RPMI8226 (cell line): ENCODE measurements at regions not wholly inside any gene's neighbourhood (a gene's known extent, or its start where the extent isn't known, plus 50 kb on each side); places are given as distances from the start of the nearest gene placed in this dataset.
A peak's percentile ranks its signal among the peaks of the same experiment; 100 is the strongest.

Experiments used
- DNase-seq: peaks from one replicate; pipeline ENCODE4 v3.0.0-alpha.2; 2015

DNA sequence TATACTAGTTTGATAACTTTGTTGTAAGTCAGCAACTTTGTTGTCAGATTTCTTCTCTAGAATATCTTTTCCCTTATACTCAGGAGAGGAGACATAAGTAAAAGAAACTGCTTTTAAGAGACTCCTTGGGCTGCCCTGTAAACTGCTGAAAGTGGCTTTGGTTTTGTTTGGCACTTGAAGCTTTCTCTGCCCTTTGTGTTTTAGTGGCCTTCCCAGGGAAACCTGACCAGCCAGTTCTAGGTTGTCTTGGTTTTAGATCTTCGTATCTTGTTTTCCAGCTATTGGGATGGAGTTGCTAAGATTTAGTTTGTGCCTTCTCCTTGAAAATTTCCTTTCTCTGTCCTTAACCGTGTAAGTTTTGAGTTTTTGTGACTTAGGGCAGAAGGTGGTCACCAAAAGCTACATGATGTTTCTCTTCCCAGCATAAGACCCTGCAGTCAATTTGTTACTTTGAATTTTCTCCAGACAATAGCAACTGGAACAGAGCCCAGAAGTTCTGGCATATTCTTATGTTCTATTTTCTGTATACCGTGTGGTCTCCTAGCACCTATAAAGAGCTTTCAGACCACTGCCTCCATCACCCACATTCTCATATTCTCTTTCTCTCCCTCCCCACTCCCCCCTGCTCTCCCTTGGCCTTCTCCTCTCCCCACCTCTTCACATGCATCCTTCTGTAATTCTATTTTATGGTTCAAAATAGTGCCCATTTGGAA is 81.1 kb downstream of the BOLA3 start:
- no peak for DNase-seq

GRCh38 chr2:74067221-74067747 is 80.4 kb downstream of the BOLA3 start:
- DNase-seq: no peak

DNA sequence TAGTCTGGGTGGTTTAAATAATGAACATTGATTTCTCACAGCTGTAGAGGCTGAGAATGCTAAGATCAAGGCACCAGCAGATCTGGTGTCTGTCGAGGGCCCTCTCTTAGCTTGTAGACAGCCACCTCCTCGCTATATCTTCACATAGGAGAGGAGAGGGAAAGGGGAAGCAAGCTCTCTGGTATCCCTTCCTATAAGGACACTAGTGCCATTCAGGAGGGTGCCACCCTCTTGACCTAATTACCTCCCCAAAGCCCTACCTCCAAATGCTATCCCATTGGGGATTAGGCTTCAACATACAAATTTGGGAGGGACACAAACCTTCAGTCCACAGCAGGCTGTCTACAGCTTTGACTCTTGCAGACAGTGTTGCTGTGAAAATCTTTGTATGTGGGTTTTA is 76.7 kb downstream of the BOLA3 start:
- DNase-seq: no peak

GRCh38 chr2:74071426-74071825 is 76.3 kb downstream of the BOLA3 start:
- no peak for DNase-seq

DNA sequence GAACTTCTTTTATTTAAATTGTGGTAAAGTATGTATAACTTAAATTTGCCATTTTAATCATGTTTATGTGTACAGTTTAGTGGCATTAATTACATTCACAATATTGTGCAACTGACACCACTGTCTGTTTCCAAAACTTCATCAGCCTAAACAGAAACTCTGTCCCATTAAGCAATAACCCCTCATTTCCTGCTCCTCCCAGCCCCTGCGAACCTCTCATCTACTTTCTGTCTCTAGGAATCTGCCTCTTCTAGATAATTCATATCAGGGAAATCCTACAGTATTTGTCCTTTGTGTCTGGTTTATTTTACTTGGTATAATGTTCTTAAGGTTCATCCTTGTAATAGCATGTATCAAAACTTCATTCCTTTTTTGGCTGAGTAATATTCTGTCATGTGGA is 75.1 kb downstream of the BOLA3 start:
- no peak for DNase-seq

GRCh38 chr2:74074487-74074886 is 73.2 kb downstream of the BOLA3 start:
- no peak for DNase-seq

- DNase-seq: no peak
Observed at GRCh38 chr2:74076074-74076470, 71.6 kb downstream of the BOLA3 start.

DNA sequence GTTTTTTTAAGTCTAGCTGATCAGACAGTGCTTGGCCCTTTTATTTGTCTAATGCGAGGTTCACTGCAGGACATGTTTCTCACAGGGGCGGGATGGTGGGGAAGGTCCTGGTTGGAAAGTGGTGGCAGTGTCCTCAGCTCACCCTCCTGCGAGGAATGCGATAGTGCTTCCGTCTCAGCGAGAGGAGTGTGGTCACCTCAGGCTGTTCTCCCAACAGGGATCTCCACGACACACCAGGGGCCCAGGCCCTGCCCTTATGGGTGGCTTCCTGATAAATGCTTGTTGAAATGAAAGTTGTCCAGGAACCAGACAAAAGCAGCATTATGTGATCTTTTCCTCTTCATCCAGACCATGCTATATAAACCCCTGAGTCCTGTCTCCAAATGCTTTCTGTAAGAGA is 70.1 kb downstream of the BOLA3 start:
- no peak for DNase-seq

GRCh38 chr2:74078466-74078865 is 69.2 kb downstream of the BOLA3 start:
- DNase-seq: no peak

DNA sequence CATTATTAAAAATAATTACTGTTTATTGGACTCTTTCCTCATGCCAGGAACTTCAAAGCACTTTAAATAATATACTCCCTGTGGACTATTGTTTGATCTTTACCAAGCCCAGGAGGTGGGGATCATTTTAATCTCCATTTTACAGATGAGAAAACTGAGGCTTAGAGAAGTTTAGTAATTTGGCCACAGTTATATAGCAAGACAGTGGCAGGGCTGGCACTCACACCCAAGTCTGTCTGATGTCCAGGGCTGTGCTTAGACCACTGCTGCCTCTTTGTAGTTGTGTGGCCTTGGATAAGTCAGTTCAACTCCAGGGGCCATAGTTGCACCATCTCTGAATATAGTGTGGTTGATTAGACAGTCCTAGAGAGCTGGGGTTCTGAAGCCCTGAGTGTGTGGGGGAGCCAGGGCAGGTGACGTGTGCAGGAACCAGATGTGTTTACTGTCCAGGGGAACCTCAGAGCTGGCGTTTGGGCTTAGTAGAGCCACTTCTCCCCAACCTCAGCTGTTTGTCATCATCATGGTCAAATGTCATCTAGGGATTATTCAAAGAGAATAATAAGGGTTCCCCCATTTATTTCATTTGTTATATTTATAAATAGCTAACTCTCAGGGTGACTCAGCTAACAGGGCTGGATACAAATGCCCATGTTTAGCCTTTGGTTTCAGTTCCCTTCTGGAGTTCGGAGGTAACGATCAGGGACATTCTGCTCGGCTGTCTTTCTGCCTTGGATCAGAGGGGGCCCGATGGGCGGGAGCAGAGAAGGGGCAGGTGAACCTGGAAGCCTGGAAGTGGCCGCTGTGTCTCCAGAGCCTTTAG is 68.0 kb downstream of the BOLA3 start:
- peak; percentile 79 for DNase-seq

DNA sequence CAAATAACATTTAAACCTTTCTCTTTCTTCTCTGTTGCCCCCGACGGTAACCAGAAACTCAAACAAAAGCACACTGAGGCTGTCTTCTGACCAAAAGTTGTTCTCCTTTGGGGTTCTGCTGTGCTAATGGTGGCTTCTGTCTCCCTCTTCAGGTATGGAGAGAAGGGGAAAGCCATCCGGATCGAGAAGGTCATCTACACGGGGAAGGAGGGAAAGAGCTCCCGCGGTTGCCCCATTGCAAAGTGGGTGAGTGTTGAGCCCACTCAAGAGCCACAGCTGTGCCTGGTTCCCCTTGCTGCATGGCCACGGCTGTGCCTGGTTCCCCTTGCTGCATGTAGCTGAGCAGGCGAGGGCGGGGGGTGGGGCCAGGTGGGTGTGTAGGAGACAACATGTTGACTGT is 67.4 kb downstream of the BOLA3 start:
- peak; percentile 62 for DNase-seq

- DNase-seq: no peak
Observed at GRCh38 chr2:74081030-74081762, 66.5 kb downstream of the BOLA3 start.

- DNase-seq: no peak
Observed at GRCh38 chr2:74081763-74082110, 66.0 kb downstream of the BOLA3 start.

GRCh38 chr2:74083750-74084149 is 64.0 kb downstream of the BOLA3 start:
- no peak for DNase-seq
